K562 (cell line): ENCODE measurements at regions not wholly inside any gene's neighbourhood (a gene's known extent, or its start where the extent isn't known, plus 50 kb on each side); places are given as distances from the start of the nearest gene placed in this dataset.

Experiments
- ATF3 ChIP-seq, 2 experiments: fragments of 450-650 bp in 1 of 2; sonication (generic) in 1 of 2; formaldehyde crosslinking in 1 of 2; IDR thresholded peaks in 1 of 2; conservative IDR thresholded peaks in 1 of 2; 2 replicates each; pipeline versions ENCODE4 v1.6.1 to v1.8.1; 2016 to 2023; ENCODE audit warnings: mild to moderate bottlenecking in 2 of 2, moderate library complexity in 2 of 2, inconsistent platforms in 1 of 2, missing genetic modification reagents in 1 of 2
- C11orf30 ChIP-seq: fragments of 450-650 bp; IDR thresholded peaks from 2 replicates; pipeline ENCODE4 v1.6.1; 2016; ENCODE audit warnings: low read depth, mild to moderate bottlenecking
- CBX3 ChIP-seq, 2 experiments: IDR thresholded peaks; 1 replicate in 1 of 2; 2 replicates in 1 of 2; pipeline ENCODE4 v1.6.1; 2012; ENCODE audit warnings: inconsistent platforms in 2 of 2, low read length in 2 of 2, borderline replicate concordance in 1 of 2, control low read depth in 1 of 2
- MAZ ChIP-seq, 2 experiments: fragments of 450-650 bp in 1 of 2; sonication (generic) in 1 of 2; formaldehyde crosslinking; IDR thresholded peaks in 1 of 2; conservative IDR thresholded peaks in 1 of 2; 2 replicates each; pipeline versions ENCODE4 v1.4.0 to v1.5.0; 2020; ENCODE audit warnings: mild to moderate bottlenecking in 1 of 2, missing genetic modification reagents in 1 of 2
- NCOA6 ChIP-seq: fragments of 450-650 bp; IDR thresholded peaks from 2 replicates; pipeline ENCODE4 v1.6.1; 2017; ENCODE audit warnings: mild to moderate bottlenecking
- PTTG1 ChIP-seq: fragments of 450-650 bp; IDR thresholded peaks from 2 replicates; pipeline ENCODE4 v1.6.1; 2016; ENCODE audit warnings: low read depth, mild to moderate bottlenecking, missing genetic modification characterization, missing compliant biosample characterization
- RBM15 ChIP-seq: fragments of 200-400 bp; formaldehyde crosslinking; IDR thresholded peaks from 2 replicates; pipeline ENCODE4 v1.6.1; 2018; ENCODE audit warnings: mild to moderate bottlenecking, low read length, moderate library complexity; ENCODE audit not compliant: insufficient read depth
- RFX7 ChIP-seq: fragments of 250-450 bp; sonication (Bioruptor Pico); IDR thresholded peaks from 2 replicates; pipeline ENCODE4 v1.5.1; 2021; ENCODE audit warnings: mild to moderate bottlenecking
- SMAD1 ChIP-seq: fragments of 150-350 bp; IDR thresholded peaks from 2 replicates; pipeline ENCODE4 v1.6.1; 2014; ENCODE audit warnings: low read length, low read depth; ENCODE audit not compliant: partially characterized antibody
- TOE1 ChIP-seq, 2 experiments: fragments of 450-650 bp in 1 of 2; sonication (generic) in 1 of 2; formaldehyde crosslinking in 1 of 2; IDR thresholded peaks; 2 replicates each; pipeline versions ENCODE4 v1.7.1 to v1.8.0; 2016 to 2022; ENCODE audit warnings: borderline replicate concordance in 2 of 2, mild to moderate bottlenecking in 2 of 2, antibody characterized with exemption in 1 of 2, inconsistent platforms in 1 of 2, low read depth in 1 of 2, missing genetic modification reagents in 1 of 2, moderate library complexity in 1 of 2
- ZNF445 ChIP-seq: fragments of 250-450 bp; sonication (Bioruptor Pico); IDR thresholded peaks from 2 replicates; pipeline ENCODE4 v1.4.0; 2020; ENCODE audit warnings: low read depth, mild to moderate bottlenecking, moderate library complexity
- ZNF707 ChIP-seq: fragments of 250-450 bp; sonication (Bioruptor Pico); conservative IDR thresholded peaks from 2 replicates; pipeline ENCODE4 v1.8.0; 2022; ENCODE audit warnings: inconsistent platforms, mild to moderate bottlenecking, moderate library complexity
- ZNF764 ChIP-seq: fragments of 250-450 bp; sonication (Bioruptor Pico); IDR thresholded peaks from 2 replicates; pipeline ENCODE4 v1.4.0; 2020; ENCODE audit warnings: low read depth, mild to moderate bottlenecking, moderate library complexity
- ZNF766 ChIP-seq: fragments of 200-800 bp; sonication (Bioruptor generic); conservative IDR thresholded peaks from 2 replicates; pipeline ENCODE4 v1.6.1; 2016; ENCODE audit warnings: missing genetic modification characterization, missing compliant biosample characterization

- TF ChIP-seq SMAD1, result peak; percentile 37
- TF ChIP-seq ZNF764 (CRISPR knock-in tag), result peak; percentile 84; the same call in 1 of the 2 replicates
- peak; percentile 99 for TF ChIP-seq PTTG1 (tag)
- peak; percentile 64 to 100 for TF ChIP-seq MAZ (CRISPR knock-in tag; conservative IDR thresholded peaks at IDR 0.05 in 1 of 2, IDR thresholded peaks at IDR 0.05 in 1 of 2)
- peak; percentile 100 for TF ChIP-seq ZNF766
- TF ChIP-seq NCOA6, result no peak
- peak in 1 of 2 experiments; percentile 98; a peak in 2 of 3 replicates for TF ChIP-seq CBX3 (IDR thresholded peaks at IDR 0.05; ENCODE audit: borderline replicate concordance in 1 of 2, low read length in 2 of 2)
- TF ChIP-seq C11orf30, result peak; percentile 94
- TF ChIP-seq TOE1 (IDR thresholded peaks at IDR 0.05; ENCODE audit: borderline replicate concordance), result peak; percentile 60; the same call in 1 of the 2 replicates
- no peak for TF ChIP-seq TOE1 (CRISPR knock-in tag; IDR thresholded peaks at IDR 0.05; ENCODE audit: borderline replicate concordance, low read depth)
- no peak for TF ChIP-seq RBM15
- TF ChIP-seq RFX7 (CRISPR knock-in tag), result peak; percentile 97
- TF ChIP-seq ZNF707 (CRISPR knock-in tag), result peak; percentile 94
- TF ChIP-seq ZNF445, result peak; percentile 99
- TF ChIP-seq ATF3 (IDR thresholded peaks at IDR 0.05), result peak; percentile 40; the same call in 1 of the 2 replicates
- no peak for TF ChIP-seq ATF3 (CRISPR knock-in tag; conservative IDR thresholded peaks at IDR 0.05)
- TF ChIP-seq, all 486 proteins: peak for 289
Measured at GRCh38 chr5:108531367-108532128, 149.7 kb upstream of the FBXL17 start (continued).
